GM19025 (cell line): ENCODE measurements at regions not wholly inside any gene's neighbourhood (a gene's known extent, or its start where the extent isn't known, plus 50 kb on each side); places are given as distances from the start of the nearest gene placed in this dataset.

ENCODE experiments used
- ATAC-seq: cut with Tn5 transposase; IDR thresholded peaks from one replicate; pipeline ENCODE4 v1.9.1; 2021; ENCODE audit warnings: mild to moderate bottlenecking, low read depth, moderate library complexity; ENCODE audit not compliant: unreplicated experiment

DNA sequence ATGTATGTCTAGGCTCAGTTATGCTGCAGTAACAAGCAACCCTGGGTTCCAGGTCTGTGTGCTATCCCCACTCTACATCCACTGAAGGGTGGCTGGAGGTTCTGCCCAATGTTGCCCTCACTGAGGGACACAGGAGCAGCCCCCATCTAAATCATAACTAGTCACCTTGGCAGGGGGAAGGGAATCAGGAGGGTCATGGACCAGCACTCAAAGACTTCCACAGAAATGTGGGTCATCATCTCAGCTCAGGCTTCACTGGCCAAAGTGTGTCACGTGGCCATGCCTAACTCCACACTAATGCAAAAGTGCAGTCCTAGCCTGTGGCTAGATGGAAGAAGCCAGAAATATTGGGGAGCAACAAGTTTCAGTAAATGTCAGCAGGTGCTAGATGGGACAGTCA is 137.3 kb upstream of the ZNF507 start:
- no peak for ATAC-seq

GRCh38 chr19:32219392-32219791 is 126.0 kb upstream of the ZNF507 start:
- no peak for ATAC-seq

DNA sequence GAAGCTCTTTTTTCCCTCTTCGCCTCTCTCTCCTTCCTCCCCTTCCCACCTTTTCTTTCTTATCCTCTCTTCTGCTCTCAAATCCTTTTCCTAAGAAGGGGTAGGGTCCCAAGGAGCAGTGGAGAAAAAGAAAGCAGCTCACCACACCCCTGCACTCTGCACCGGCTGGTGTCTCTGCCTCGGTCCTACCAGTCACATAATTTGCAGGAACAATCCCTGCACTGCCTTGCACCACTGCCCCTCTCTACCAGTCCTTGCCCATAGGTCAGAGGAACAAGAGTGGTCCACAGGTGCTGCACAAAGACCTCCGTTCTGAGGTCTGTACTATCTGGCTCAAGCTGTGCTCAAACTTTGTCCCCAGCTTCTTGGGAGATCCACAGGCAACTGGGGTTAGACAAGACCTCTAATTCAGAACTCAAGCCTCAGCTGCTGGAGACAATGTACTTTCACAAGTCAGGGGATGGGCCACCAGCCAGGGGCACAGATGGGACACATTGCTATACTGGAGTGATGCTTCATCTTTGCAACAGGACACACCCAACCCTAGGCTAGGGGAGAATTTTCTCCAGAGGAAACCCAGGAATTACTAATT is 125.4 kb upstream of the ZNF507 start:
- no peak for ATAC-seq

- no peak for ATAC-seq
Measured at GRCh38 chr19:32220951-32221350, 124.5 kb upstream of the ZNF507 start.

- ATAC-seq, result no peak
Measured at GRCh38 chr19:32222556-32222955, 122.9 kb upstream of the ZNF507 start.

- ATAC-seq, result no peak
Measured at GRCh38 chr19:32223106-32223505, 122.3 kb upstream of the ZNF507 start.

- ATAC-seq, result no peak
Measured at GRCh38 chr19:32223595-32224370, 121.6 kb upstream of the ZNF507 start.

- no peak for ATAC-seq
Measured at GRCh38 chr19:32224371-32225244, 120.8 kb upstream of the ZNF507 start.

- ATAC-seq, result no peak
Measured at GRCh38 chr19:32227561-32228165, 117.7 kb upstream of the ZNF507 start.

- ATAC-seq, result no peak
Measured at GRCh38 chr19:32230441-32230840, 115.0 kb upstream of the ZNF507 start.

GRCh38 chr19:32231020-32231419 is 114.4 kb upstream of the ZNF507 start:
- no peak for ATAC-seq

DNA sequence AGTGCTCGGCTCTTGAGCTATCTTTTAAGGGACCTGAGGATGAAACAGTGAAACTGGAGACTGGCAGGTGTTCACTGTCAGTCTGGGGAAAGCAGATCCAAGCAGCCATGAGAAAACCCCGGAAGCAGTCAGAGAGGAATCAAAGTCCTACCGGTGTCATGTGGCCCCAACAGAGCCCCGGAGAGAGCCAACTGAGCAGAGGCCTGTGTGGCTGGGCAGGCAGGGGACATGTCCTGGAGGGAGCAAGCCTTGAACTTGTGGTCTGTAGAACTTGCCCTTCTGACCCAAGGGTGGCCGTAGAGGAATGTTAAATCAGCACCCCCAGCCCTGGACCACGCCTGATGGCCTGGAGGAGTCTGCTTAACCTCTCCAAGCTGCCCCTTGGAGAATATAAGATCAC is 113.7 kb upstream of the ZNF507 start:
- ATAC-seq, result no peak

DNA sequence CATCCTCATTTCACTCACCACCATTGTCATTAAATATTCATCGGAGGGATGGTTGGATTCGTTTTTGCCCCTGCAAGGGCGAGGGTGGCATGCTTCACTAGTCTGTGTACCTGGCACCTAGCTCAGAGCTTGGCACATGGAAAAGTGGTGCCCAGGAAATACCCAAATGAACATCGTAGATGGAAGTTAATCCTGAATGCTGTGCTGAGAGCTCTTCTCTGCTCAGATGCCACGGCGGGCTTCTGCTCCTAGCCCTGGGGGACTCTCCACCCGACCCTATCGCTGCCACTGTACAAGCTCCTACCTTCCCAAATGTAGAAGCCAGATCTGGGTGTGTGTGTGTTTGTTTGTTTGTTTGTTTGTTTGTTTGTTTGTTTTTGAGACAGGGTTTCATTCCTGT is 113.0 kb upstream of the ZNF507 start:
- no peak for ATAC-seq

DNA sequence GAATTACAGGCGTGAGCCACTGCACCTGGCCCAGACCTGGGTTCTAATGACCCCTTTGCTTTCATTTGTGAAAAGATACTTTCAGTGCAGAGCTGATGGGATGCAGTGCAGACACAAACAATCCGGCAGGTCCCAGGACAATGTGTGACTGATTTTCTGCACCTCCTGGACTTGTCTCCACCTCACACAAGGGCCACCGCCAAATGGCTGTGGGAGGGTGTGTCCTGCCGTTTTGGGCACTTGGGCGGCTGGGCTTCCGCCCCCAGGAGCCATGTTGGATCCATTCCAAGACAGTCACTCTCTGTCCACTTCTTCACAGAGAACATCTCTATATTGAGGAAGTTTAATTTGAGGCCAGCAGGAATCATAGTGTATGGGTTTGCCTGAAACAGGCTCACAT is 112.3 kb upstream of the ZNF507 start:
- no peak for ATAC-seq

DNA sequence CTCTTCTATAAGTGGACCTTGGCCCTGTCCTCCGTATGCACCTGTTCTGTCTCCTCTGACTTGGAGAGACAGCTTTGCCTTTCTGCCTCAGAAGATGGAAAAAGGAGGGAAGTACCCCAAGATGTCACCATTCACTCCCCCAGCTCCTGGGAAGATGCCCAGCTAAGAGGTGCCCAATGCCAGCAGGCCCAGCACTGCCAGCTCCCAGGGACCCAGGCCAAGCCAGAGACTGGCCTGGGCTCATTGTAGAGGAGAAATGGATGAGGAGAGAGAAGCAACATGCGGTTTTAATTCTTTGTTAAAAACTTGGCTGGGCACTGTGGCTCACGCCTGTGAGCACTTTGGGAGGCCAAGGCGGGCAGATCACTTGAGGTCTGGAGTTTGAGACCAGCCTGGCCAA is 111.5 kb upstream of the ZNF507 start:
- ATAC-seq, result no peak

- ATAC-seq, result no peak
Measured at GRCh38 chr19:32234663-32235217, 110.7 kb upstream of the ZNF507 start.

GRCh38 chr19:32238076-32238475 is 107.3 kb upstream of the ZNF507 start:
- peak; percentile 55 for ATAC-seq

DNA sequence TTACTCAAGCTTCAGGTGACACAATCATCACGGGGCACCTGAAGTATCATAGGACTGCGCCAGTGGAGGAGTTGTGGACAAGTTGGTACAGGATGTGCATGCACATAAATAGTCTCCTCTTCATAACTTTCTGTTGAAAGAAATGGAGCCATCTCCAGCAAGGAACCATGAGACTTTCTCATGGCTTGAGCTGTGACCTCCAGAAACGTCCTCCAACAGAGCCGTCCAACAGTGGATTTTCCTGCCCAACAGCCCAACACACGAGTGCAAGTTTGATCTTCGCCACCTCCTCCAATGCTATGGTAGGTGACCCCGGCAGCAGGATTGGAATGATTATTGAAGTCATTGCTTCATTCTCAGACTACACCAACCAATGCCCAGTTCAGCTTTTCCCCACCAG is 105.1 kb upstream of the ZNF507 start:
- no peak for ATAC-seq

- ATAC-seq, result no peak
Measured at GRCh38 chr19:32241306-32241705, 104.1 kb upstream of the ZNF507 start.

- no peak for ATAC-seq
Measured at GRCh38 chr19:32241932-32242710, 103.3 kb upstream of the ZNF507 start.
